IMR-90 (cell line): ENCODE measurements at regions not wholly inside any gene's neighbourhood (a gene's known extent, or its start where the extent isn't known, plus 50 kb on each side); places are given as distances from the start of the nearest gene placed in this dataset.

Source experiments
- ATAC-seq: fragments of 200-7000 bp; cut with Tn5 transposase; 2 replicates; pipeline ENCODE4 v1.9.1; 2020; ENCODE audit warnings: low read depth, mild to moderate bottlenecking, moderate library complexity
- BruUV-seq: library from RNA; stranded (reverse); fragments of 400-500 nt; replicated peaks from 2 replicates; lab custom pipeline; 2021; lab: Mats Ljungman, UMichigan
- CTCF ChIA-PET: fragments of 300-600 bp; formaldehyde crosslinking; extraction: SDS; loops from one replicate; lab custom pipeline; 2021; ENCODE audit warnings: antibody characterized with exemption; lab: Yijun Ruan, JAX
- POLR2A ChIA-PET: fragments of 300-600 bp; sonication (Branson Sonifier 250); formaldehyde crosslinking; loops from one replicate; lab custom pipeline; 2022; ENCODE audit warnings: antibody characterized with exemption; ENCODE audit not compliant: unreplicated experiment; lab: Charles Lee
- DNase-seq: peaks from one replicate; pipeline ENCODE4 v3.0.0; 2013
- H2AFZ ChIP-seq: replicated peaks from 2 replicates; pipeline ENCODE3; 2013; ENCODE audit warnings: low read length, mild to moderate bottlenecking; ENCODE audit not compliant: poor library complexity
- H2AK5ac ChIP-seq: 2 replicates; pipeline ENCODE4 v1.6.1; 2013; ENCODE audit warnings: low read depth, low read length, inconsistent platforms
- H2AK9ac ChIP-seq: replicated peaks from 2 replicates; pipeline ENCODE3; 2013; ENCODE audit warnings: mild to moderate bottlenecking, low read depth, low read length, moderate library complexity; ENCODE audit not compliant: poor library complexity
- H2BK120ac ChIP-seq: 2 replicates; pipeline ENCODE4 v1.6.1; 2013; ENCODE audit warnings: low read depth, low read length, inconsistent platforms
- H2BK15ac ChIP-seq: 3 replicates; pipeline ENCODE4 v1.6.1; 2013; ENCODE audit warnings: low read depth, low read length, inconsistent platforms
- H2BK20ac ChIP-seq: 2 replicates; pipeline ENCODE4 v1.6.1; 2013; ENCODE audit warnings: low read depth, mild to moderate bottlenecking, inconsistent platforms, low read length, moderate library complexity
- H2BK5ac ChIP-seq: 2 replicates; pipeline ENCODE4 v1.6.1; 2013; ENCODE audit warnings: mild to moderate bottlenecking, low read depth, low read length, inconsistent platforms; ENCODE audit not compliant: poor library complexity, severe bottlenecking
- H3K14ac ChIP-seq: replicated peaks from 2 replicates; pipeline ENCODE4 v1.6.1; 2013; ENCODE audit warnings: low read depth, low read length, inconsistent platforms
- H3K18ac ChIP-seq: 2 replicates; pipeline ENCODE4 v1.6.1; 2013; ENCODE audit warnings: low read depth, low read length, control low read depth
- H3K23ac ChIP-seq: 2 replicates; pipeline ENCODE4 v1.6.1; 2013; ENCODE audit warnings: low read depth, low read length, inconsistent platforms
- H3K27ac ChIP-seq: 2 replicates; pipeline ENCODE4 v1.5.1; 2013; ENCODE audit warnings: mild to moderate bottlenecking, control low read depth, low read length; ENCODE audit not compliant: insufficient read depth
- H3K27me3 ChIP-seq: 2 replicates; pipeline ENCODE4 v1.6.1; 2013; ENCODE audit warnings: low read length; ENCODE audit not compliant: control insufficient read depth, insufficient read depth
- H3K36me3 ChIP-seq: 2 replicates; pipeline ENCODE4 v1.6.1; 2013; ENCODE audit warnings: low read length, mixed read lengths; ENCODE audit not compliant: control insufficient read depth, insufficient read depth
- H3K4ac ChIP-seq: 2 replicates; pipeline ENCODE4 v1.6.1; 2013; ENCODE audit warnings: low read depth, low read length, inconsistent platforms
- H3K4me1 ChIP-seq: 2 replicates; pipeline ENCODE4 v1.6.1; 2013; ENCODE audit warnings: low read length, mixed read lengths; ENCODE audit not compliant: control insufficient read depth, insufficient read depth
- H3K4me2 ChIP-seq: 2 replicates; pipeline ENCODE4 v1.6.1; 2013; ENCODE audit warnings: low read depth, mild to moderate bottlenecking, control low read depth, low read length, moderate library complexity
- H3K4me3 ChIP-seq: 2 replicates; pipeline ENCODE4 v1.5.1; 2013; ENCODE audit warnings: low read depth, mild to moderate bottlenecking, control low read depth, low read length, moderate library complexity; ENCODE audit not compliant: insufficient read depth
- H3K56ac ChIP-seq: 2 replicates; pipeline ENCODE4 v1.6.1; 2013; ENCODE audit warnings: low read length, inconsistent platforms; ENCODE audit not compliant: insufficient read depth; ENCODE audit errors: extremely low read depth
- H3K79me1 ChIP-seq, 2 experiments: 2 replicates each; pipeline ENCODE4 v1.6.1; 2013; ENCODE audit warnings: low read length in 2 of 2, inconsistent platforms in 1 of 2, low read depth in 1 of 2
- H3K9ac ChIP-seq: 2 replicates; pipeline ENCODE4 v1.6.1; 2013; ENCODE audit warnings: low read depth, low read length, control low read depth
- H3K9me1 ChIP-seq: 2 replicates; pipeline ENCODE4 v1.6.1; 2013; ENCODE audit warnings: low read length, inconsistent platforms; ENCODE audit not compliant: insufficient read depth
- H3K9me3 ChIP-seq: 2 replicates; pipeline ENCODE4 v1.6.1; 2013; ENCODE audit warnings: low read length; ENCODE audit not compliant: control insufficient read depth, insufficient read depth
- H4K20me1 ChIP-seq: 2 replicates; pipeline ENCODE4 v1.6.1; 2013; ENCODE audit warnings: low read length, inconsistent platforms; ENCODE audit not compliant: insufficient read depth
- H4K5ac ChIP-seq: 2 replicates; pipeline ENCODE4 v1.6.1; 2013; ENCODE audit warnings: mild to moderate bottlenecking, low read depth, low read length, control low read depth
- H4K8ac ChIP-seq, 2 experiments: 2 replicates each; pipeline ENCODE4 v1.6.1; 2013; ENCODE audit warnings: low read depth in 2 of 2, low read length in 2 of 2, control low read depth in 1 of 2, inconsistent platforms in 1 of 2
- H4K91ac ChIP-seq: 2 replicates; pipeline ENCODE4 v1.6.1; 2013; ENCODE audit warnings: low read depth, low read length, inconsistent platforms; ENCODE audit not compliant: insufficient read depth
- BHLHE40 ChIP-seq: fragments of 150-350 bp; IDR thresholded peaks from 2 replicates; pipeline ENCODE4 v1.6.1; 2016; ENCODE audit warnings: mild to moderate bottlenecking, low read depth, low read length
- CEBPB ChIP-seq: IDR thresholded peaks from 2 replicates; pipeline ENCODE4 v1.6.1; 2012; ENCODE audit warnings: low read depth, low read length, improper control_type of control experiment
- CHD1 ChIP-seq: IDR thresholded peaks from 2 replicates; pipeline ENCODE4 v1.6.1; 2012; ENCODE audit warnings: low read depth, low read length, improper control_type of control experiment
- CTCF ChIP-seq: conservative IDR thresholded peaks from 2 replicates; pipeline ENCODE4 v1.5.1; 2012; ENCODE audit warnings: mild to moderate bottlenecking, low read depth, low read length, improper control_type of control experiment
- ELK1 ChIP-seq: fragments of 150-350 bp; IDR thresholded peaks from 2 replicates; pipeline ENCODE4 v1.6.1; 2016; ENCODE audit warnings: low read depth, mild to moderate bottlenecking, low read length, moderate library complexity, borderline replicate concordance
- FOS ChIP-seq: fragments of 150-350 bp; IDR thresholded peaks from 2 replicates; pipeline ENCODE4 v1.6.1; 2016; ENCODE audit warnings: low read depth, low read length
- MAFK ChIP-seq: IDR thresholded peaks from 2 replicates; pipeline ENCODE4 v1.6.1; 2012; ENCODE audit warnings: low read depth, low read length, improper control_type of control experiment
- MAZ ChIP-seq: IDR thresholded peaks from 2 replicates; pipeline ENCODE4 v1.6.1; 2012; ENCODE audit warnings: low read depth, mild to moderate bottlenecking, low read length, improper control_type of control experiment, moderate library complexity, borderline replicate concordance
- MXI1 ChIP-seq: IDR thresholded peaks from 2 replicates; pipeline ENCODE4 v1.6.1; 2012; ENCODE audit warnings: low read depth, mild to moderate bottlenecking, low read length, moderate library complexity, borderline replicate concordance
- NFE2L2 ChIP-seq: fragments of 150-350 bp; IDR thresholded peaks from 2 replicates; pipeline ENCODE4 v1.6.1; 2016; ENCODE audit warnings: low read depth, mild to moderate bottlenecking, low read length
- POLR2A ChIP-seq: IDR thresholded peaks from 2 replicates; pipeline ENCODE4 v1.6.1; 2012; ENCODE audit warnings: mild to moderate bottlenecking, low read depth, low read length
- RAD21 ChIP-seq: IDR thresholded peaks from 2 replicates; pipeline ENCODE4 v1.6.1; 2012; ENCODE audit warnings: low read length, improper control_type of control experiment
- RCOR1 ChIP-seq: IDR thresholded peaks from 2 replicates; pipeline ENCODE4 v1.6.1; 2012; ENCODE audit warnings: mild to moderate bottlenecking, low read length, improper control_type of control experiment; ENCODE audit not compliant: insufficient replicate concordance
- RFX5 ChIP-seq: IDR thresholded peaks from 2 replicates; pipeline ENCODE4 v1.8.0; 2012; ENCODE audit warnings: low read depth, mild to moderate bottlenecking, low read length, moderate library complexity
- SMC3 ChIP-seq: fragments of 150-350 bp; IDR thresholded peaks from 2 replicates; pipeline ENCODE4 v1.6.1; 2016; ENCODE audit warnings: low read depth, mild to moderate bottlenecking, antibody characterized with exemption, low read length, moderate library complexity
- USF2 ChIP-seq: fragments of 150-350 bp; IDR thresholded peaks from 2 replicates; pipeline ENCODE4 v1.6.1; 2017; ENCODE audit warnings: mild to moderate bottlenecking, antibody characterized with exemption, low read length, low read depth
- WGBS, 2 experiments: methylation state at CpG; one replicate each; pipeline versions ENCODE4 v1.1.5 to v1.1.7; 2013; ENCODE audit warnings: missing lambda C conversion rate in 2 of 2; ENCODE audit not compliant: insufficient read length in 1 of 2; ENCODE audit errors: extremely low coverage in 2 of 2; 5-methylcytosine and 5-hydroxymethylcytosine counted together
- dilution Hi-C: fragments of 300-500 bp; cut with HindIII; formaldehyde crosslinking; loops from one replicate; pipeline ENCODE4 v1.14.3; 2018; ENCODE audit warnings: low sequenced_read_pairs; ENCODE audit not compliant: unreplicated experiment
- in situ Hi-C: fragments of 300-500 bp; cut with MboI; formaldehyde crosslinking; loops from 3 replicates; pipeline ENCODE4 v1.14.3; 2019; ENCODE audit warnings: low sequenced_read_pairs, inconsistent platforms, mixed read lengths
- intact Hi-C: fragments of 100-400 bp; cut with micrococcal nuclease; formaldehyde crosslinking; loops from 2 replicates; pipeline ENCODE4 v1.10.0; 2022

GRCh38 chr1:90505806-90506205 is 211.3 kb downstream of the BARHL2 start:
- Histone ChIP-seq H3K4me1 (no peaks in the 10 kb centered on the region), H3K79me1 (no peaks in the 10 kb centered on the region), H3K36me3 (no peaks in the 10 kb centered on the region), H3K9me1 (no peaks in the 10 kb centered on the region), H2AK5ac (no peak overlapping the region), H3K14ac (no peak overlapping the region), H2BK15ac (no peak overlapping the region), H4K5ac (no peak overlapping the region), H3K27ac (no peak overlapping the region), H2AK9ac (no peak overlapping the region), H3K18ac (no peak overlapping the region), H3K56ac (no peak overlapping the region), H3K23ac (no peak overlapping the region), H3K27me3 (no peaks in the 10 kb centered on the region), H2BK20ac (no peak overlapping the region), H4K20me1 (no peaks in the 10 kb centered on the region), H3K9ac (no peak overlapping the region), H2AFZ (no peak overlapping the region), H4K8ac (no peak overlapping the region), H3K4me2 (no peak overlapping the region), H3K4ac (no peak overlapping the region), H2BK5ac (no peak overlapping the region), H3K4me3 (no peak overlapping the region), H4K91ac (no peak overlapping the region), H2BK120ac (no peak overlapping the region), H3K9me3 (no peaks in the 10 kb centered on the region)
- ChIA-PET CTCF (no interaction called here), POLR2A (no interaction called here)
- DNase-seq, result no peak
- no TSS peak for BruUV-seq
- WGBS, 2 experiments, result no CpG with 5 or more reads among the region's 2 CpGs
- dilution Hi-C loops (no loop called here), intact Hi-C loops (no loop called here), in situ Hi-C loops (no loop called here)
- no peak for ATAC-seq
- TF ChIP-seq MAFK (no peak), NFE2L2 (no peak), ELK1 (no peak), RCOR1 (no peak), RAD21 (no peak), BHLHE40 (no peak), RFX5 (no peak), SMC3 (no peak), FOS (no peak), CHD1 (no peak), CTCF (no peak), MXI1 (no peak), USF2 (no peak), CEBPB (no peak), MAZ (no peak), POLR2A (no peak)
